Ureter (tissue), 1 donor: ENCODE measurements at regions not wholly inside any gene's neighbourhood (a gene's known extent, or its start where the extent isn't known, plus 50 kb on each side); places are given as distances from the start of the nearest gene placed in this dataset.
"Not testable (repeated sequence)": the region's sequence is repeated elsewhere in the genome, so short reads cannot be mapped to it uniquely, and the experiment has no call there.

ENCODE experiments used
- DNase-seq: peaks from one replicate; pipeline ENCODE4 v3.0.0-alpha.2; 2020; ENCODE audit warnings: low spot score
- donor health status: DM: yes; HTN: yes; CAD: no.

GRCh38 chr14:62505045-62505444, 540.2 kb downstream of the KCNH5 start:
- DNase-seq: no peak

DNA sequence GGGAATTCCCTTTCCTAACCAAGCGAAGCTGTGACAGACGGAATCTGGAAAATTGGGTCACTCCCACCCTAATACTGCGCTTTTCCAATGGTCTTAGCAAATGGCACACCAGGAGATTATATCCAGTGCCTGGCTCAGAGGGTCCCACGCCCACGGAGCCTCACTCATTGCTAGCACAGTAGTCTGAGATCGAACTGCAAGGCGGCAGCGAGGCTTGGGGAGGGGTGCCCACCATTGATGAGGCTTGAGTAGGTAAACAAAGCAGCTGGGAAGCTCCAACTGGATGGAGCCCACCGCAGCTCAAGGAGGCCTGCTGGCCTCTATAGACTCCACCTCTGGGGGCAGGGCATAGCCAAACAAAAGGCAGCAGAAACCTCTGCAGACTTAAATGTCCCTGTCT, 523.9 kb downstream of the KCNH5 start:
- DNase-seq: not testable (repeated sequence)

DNA sequence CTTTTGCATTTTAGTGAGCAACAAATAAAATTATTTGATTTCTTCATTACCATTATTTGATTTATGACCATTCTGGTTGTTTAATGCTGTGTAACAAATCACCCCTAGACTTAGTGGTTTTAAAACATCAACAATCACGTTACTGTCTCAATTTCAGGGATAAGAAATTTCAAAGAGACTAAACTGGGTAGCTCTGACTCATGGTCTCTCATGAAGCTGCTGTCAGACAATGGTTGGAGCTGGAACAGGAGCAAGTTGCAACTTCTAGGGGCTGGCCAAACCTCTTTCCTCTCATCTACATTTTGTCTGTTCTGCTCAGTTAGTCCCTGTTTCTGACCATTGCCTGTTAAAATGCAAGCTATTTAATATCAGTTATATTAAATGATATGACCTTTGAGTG, 517.0 kb downstream of the KCNH5 start:
- no peak for DNase-seq

DNA sequence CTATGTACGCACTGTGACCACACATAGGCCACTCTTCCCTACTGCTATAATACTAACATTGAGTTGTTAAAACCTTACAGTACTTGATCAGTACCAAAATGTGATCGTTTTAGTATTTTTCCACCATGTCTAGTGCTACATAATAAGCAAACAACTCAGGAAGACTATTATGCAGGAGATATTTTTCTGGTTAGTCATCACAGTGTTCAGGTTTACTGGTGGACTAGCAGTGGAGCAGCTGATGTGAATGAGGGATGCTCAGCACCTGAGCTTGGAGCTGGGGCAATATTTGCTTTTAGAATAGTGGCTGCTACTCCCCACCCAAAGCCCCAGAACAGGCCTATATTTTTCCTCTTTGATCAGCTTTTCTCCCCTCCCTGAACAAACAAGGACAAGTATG, 513.1 kb downstream of the KCNH5 start:
- DNase-seq: no peak

DNA sequence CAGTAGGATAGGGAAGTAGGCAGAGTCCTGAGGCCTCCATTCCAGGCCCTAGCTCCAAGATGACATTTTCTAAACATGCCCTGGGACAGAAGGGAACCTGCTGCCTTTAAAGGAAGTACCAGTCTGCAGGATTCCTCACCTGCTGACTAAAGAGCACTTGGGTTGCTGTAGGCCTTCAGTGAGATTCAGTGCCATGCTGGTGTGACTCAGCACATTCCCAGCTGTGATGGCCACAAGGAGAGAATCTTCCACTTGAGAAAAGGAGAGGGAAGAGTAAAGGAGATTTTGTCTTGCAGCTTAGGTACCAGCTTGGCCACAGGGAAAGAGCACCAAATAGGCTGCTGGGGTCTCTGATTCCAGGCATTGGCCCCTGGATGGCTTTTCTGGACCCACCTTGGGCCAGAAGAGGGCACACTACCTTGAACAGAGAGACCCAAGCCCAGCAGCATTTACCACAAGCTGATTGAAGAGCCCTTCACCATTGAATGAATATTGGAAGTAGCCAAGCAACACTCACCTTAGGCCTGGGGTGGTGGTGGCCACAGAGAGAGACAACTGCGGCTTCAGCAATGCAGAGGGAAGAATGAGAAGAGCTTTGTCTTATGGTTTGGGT, 498.3 kb downstream of the KCNH5 start:
- DNase-seq: no peak

DNA sequence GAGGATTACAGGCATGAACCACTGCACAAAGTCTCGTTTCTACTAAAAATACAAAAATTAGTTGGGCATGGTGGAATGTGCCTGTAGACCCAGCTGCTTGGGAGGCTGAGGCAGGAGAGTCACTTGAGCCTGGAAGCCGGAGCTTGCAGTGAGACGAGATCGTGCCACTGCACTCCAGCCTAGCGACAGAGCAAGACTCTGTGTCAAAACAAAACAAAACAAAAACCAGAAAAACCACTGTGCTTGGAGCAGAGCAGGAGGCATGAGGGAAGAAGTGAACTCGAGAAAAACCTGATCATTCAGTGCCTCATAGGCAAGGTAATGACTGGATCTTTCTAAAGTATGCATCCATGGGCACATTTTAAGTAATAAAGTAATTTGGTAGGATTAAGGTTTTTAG, 487.8 kb downstream of the KCNH5 start:
- DNase-seq: no peak

GRCh38 chr14:62558451-62558850, 486.8 kb downstream of the KCNH5 start:
- no peak for DNase-seq

DNA sequence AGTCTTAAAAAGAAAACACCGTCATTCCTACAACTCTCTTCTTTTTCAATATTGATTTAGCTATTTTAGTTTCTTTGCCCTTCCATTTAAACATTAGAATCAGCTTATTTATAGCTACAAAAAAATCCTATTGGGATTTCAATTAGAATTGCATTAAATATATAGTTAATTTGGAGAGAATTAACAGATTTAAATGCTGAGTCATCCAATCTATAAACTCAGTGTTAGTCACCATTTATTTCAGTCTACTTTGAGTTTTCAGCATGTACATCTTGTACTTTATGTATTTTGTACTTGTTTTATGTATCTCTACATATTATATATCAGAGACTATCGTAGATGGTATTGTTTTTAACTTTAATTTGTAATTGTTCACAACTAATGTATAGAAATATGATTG, 460.0 kb downstream of the KCNH5 start:
- no peak for DNase-seq

- DNase-seq: no peak
Observed at GRCh38 chr14:62592877-62593276, 452.4 kb downstream of the KCNH5 start.

GRCh38 chr14:62597143-62597542, 448.1 kb downstream of the KCNH5 start:
- no peak for DNase-seq

GRCh38 chr14:62599616-62600385, 445.5 kb downstream of the KCNH5 start:
- no peak for DNase-seq

DNA sequence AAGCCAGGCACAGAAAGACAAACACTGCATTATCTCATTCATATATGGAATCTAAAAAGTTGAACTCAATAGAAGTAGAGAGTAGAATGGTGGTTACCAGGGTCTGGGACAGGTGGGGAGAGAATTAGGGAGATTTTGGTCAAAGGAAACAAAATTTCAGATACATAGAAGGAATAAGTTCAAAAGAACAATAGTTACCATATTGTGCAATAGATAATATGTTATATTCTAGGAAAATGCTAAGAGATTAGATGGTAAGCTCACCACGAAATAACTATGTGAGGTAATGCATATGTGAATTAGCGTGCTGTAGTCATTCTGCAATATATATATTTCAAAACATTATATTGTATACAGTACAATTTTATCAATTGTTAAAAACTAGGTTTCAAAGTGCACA, 442.5 kb downstream of the KCNH5 start:
- no peak for DNase-seq

DNA sequence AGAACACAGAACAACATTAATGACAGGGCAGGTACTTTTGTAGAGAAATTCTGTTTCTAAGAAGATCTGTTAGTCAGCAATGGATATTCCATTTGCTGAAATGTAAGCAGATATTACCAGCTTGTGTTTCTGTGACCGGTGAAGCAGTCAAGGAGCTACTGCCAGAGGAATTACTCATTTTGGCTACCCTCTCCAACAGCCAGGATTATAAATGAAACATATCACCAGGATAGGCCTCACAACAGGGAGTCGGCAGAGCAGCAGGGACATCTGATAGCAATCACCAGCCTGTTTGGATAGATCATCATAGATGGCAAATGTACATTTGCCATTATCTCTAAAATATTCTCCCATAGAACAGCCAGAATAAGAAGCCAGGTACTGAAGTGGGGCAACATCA, 440.7 kb downstream of the KCNH5 start:
- no peak for DNase-seq

DNA sequence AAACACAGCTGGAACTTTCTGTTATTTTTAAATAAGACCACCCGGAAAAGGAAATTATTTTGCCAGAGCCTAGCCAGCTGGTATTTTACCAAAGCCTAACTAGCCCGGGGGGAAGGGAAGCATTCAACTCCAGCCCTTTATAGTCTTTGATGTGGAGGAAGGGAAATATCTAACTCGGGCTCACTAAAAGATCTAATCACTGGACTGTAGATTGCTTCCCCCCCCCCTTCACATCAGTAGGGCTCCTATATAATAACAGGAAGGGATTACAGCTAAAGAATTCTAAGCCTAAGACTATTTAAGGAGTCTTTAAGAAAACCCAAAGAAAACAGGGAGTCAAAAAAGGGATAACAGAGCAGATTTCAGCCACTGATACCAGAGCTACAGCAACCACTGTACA, 431.1 kb downstream of the KCNH5 start:
- no peak for DNase-seq

DNA sequence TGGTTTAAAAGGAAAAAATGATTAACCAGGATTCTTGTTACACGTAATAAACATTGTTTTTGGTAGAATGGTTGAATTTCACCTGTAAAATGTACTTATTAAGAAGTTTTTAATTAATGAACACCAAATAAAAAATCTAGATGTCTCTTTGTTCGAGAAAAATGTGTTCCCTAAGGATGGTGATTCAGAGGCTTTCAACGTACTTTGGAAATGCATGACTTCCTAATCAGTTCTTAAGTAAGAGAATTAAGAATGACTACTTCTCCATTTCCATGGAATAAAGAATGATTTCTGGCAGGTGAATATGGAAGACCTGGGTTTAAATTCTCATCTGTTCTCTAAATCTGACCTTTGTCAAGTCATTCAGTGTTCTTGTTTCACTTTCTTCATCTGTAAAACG, 428.6 kb downstream of the KCNH5 start:
- no peak for DNase-seq

- DNase-seq: no peak
Observed at GRCh38 chr14:62626416-62626815, 418.8 kb downstream of the KCNH5 start.

- DNase-seq: no peak
Observed at GRCh38 chr14:62629176-62629725, 416.0 kb downstream of the KCNH5 start.

DNA sequence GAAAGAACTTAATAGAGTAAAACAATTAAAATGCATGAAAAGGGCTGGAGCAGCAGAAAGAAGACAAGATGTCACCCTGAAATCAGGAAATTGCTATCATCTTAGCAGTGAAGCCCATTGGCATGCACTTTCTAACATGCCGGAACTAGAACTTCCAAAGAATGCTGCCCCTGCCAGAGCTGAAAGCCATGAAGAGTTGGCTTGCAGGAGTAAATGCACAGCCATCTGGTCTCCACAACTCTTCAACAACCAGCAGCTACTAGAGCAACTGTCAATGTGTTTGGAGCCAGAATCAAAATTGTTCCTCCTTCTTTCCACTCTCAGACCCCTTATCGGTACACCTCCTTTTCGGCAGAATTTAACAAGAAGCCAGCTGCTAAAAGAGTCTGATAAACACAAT, 414.1 kb downstream of the KCNH5 start:
- no peak for DNase-seq

DNA sequence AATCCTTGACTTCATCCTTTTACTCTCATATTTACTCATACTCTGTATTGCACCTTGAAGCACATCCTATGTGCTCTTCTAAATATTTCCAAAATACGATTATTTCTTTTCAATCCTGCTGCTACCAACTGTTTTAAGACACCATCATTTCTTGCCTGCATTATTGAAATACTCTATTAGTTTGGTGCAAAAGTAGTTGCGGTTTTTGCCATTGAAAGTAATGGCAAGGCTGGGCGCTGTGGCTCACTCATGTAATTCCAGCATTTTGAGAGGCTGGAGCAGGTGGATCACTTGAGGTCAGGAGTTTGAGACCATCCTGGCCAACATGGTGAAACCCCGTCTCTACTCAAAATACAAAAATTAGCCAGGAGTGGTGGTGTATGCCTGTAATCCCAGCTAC, 412.5 kb downstream of the KCNH5 start:
- no peak for DNase-seq

- DNase-seq: no peak
Observed at GRCh38 chr14:62645649-62646048, 399.6 kb downstream of the KCNH5 start.
